Lower lobe of right lung (tissue), 2 donors: ENCODE measurements at regions not wholly inside any gene's neighbourhood (a gene's known extent, or its start where the extent isn't known, plus 50 kb on each side); places are given as distances from the start of the nearest gene placed in this dataset.
"Not testable (repeated sequence)": the region's sequence is repeated elsewhere in the genome, so short reads cannot be mapped to it uniquely, and the experiment has no call there.

Experiments used
- ATAC-seq, 2 donors: fragments of 200-7000 bp; cut with Tn5 transposase; one replicate each; pipeline ENCODE4 v1.9.1; 2020 to 2022; ENCODE audit warnings: mild to moderate bottlenecking in 2 of 2, moderate library complexity in 2 of 2
- DNase-seq: peaks from one replicate; pipeline ENCODE4 v3.0.0-alpha.2; 2020
- H3K27ac ChIP-seq: fragments of 200-600 bp; one replicate; pipeline ENCODE4 v1.8.0; 2022
- H3K27me3 ChIP-seq: fragments of 200-600 bp; one replicate; pipeline ENCODE4 v1.8.0; 2022; ENCODE audit warnings: low read depth
- H3K36me3 ChIP-seq: fragments of 200-600 bp; one replicate; pipeline ENCODE4 v1.8.0; 2022; ENCODE audit warnings: mild to moderate bottlenecking
- H3K4me1 ChIP-seq: fragments of 200-600 bp; one replicate; pipeline ENCODE4 v1.8.0; 2022
- H3K4me3 ChIP-seq: fragments of 200-600 bp; one replicate; pipeline ENCODE4 v1.8.0; 2022; ENCODE audit warnings: mild to moderate bottlenecking
- H3K9me3 ChIP-seq: fragments of 200-600 bp; one replicate; pipeline ENCODE4 v1.8.0; 2022
- intact Hi-C: fragments of 100-400 bp; cut with DNase I; formaldehyde crosslinking; loops from one replicate; pipeline ENCODE4 v1.11.0; 2022
- TF ChIP-seq, protein P1 (sequence below): fragments of 200-600 bp; IDR thresholded peaks from one replicate; pipeline ENCODE4 v1.8.0; 2022; ENCODE audit warnings: antibody characterized with exemption, mild to moderate bottlenecking
- donor health status: DM: no; HTN: yes; CAD: no; lungs with severe emphysema.

- Histone ChIP-seq H3K9me3 (peaks cover 3% of the 10 kb centered on the region), H3K27ac (no peak overlapping the region), H3K27me3 (no peaks in the 10 kb centered on the region), H3K4me1 (no peaks in the 10 kb centered on the region), H3K4me3 (no peak overlapping the region), H3K36me3 (no peaks in the 10 kb centered on the region)
- TF ChIP-seq, protein P1, sequence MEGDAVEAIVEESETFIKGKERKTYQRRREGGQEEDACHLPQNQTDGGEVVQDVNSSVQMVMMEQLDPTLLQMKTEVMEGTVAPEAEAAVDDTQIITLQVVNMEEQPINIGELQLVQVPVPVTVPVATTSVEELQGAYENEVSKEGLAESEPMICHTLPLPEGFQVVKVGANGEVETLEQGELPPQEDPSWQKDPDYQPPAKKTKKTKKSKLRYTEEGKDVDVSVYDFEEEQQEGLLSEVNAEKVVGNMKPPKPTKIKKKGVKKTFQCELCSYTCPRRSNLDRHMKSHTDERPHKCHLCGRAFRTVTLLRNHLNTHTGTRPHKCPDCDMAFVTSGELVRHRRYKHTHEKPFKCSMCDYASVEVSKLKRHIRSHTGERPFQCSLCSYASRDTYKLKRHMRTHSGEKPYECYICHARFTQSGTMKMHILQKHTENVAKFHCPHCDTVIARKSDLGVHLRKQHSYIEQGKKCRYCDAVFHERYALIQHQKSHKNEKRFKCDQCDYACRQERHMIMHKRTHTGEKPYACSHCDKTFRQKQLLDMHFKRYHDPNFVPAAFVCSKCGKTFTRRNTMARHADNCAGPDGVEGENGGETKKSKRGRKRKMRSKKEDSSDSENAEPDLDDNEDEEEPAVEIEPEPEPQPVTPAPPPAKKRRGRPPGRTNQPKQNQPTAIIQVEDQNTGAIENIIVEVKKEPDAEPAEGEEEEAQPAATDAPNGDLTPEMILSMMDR = no peak
- ATAC-seq (no peak), DNase-seq (no peak)
- intact Hi-C loops = no loop called here
These were observed 538.5 kb upstream of the TUSC1 start for GRCh38 chr9:26216702-26217101.

- intact Hi-C loops, H3K36me3 ChIP-seq, H3K9me3 ChIP-seq, H3K27ac ChIP-seq, H3K27me3 ChIP-seq, H3K4me1 ChIP-seq, DNase-seq, H3K4me3 ChIP-seq, ATAC-seq: not testable (repeated sequence)
These were observed 536.6 kb upstream of the TUSC1 start for GRCh38 chr9:26214713-26215444.

DNA sequence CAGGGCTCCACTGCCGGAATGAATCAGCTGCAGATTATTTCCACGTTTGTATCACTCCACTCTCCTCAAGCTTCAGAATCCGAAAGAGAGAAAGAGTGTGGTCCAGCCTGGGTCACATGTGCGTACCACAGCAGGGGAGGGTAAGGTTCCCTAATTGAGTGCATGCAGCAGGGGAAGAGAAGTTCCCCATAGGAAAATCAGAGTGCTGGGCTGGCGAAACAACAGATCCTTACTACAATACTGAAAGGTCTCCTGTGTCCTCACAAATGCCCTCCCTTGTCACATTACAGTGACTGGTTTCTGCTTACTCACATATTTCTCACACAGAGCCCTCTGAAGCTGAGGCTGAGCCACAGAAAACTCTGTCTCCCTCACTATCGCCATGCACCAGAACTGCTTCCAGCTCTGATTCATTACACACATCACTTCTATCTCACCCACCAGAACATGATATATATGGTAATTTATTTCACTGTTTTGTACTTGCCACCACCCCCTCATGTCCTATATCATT lies 532.2 kb upstream of the TUSC1 start:
- intact Hi-C loops = no loop called here
- no peak for DNase-seq

GRCh38 chr9:26205261-26205660 lies 527.0 kb upstream of the TUSC1 start:
- no peak overlapping the region for H3K4me3 ChIP-seq
- H3K9me3 ChIP-seq = no peaks in the 10 kb centered on the region
- DNase-seq (no peak), ATAC-seq (no peak)
- H3K4me1 ChIP-seq = no peaks in the 10 kb centered on the region
- no peak overlapping the region for H3K27ac ChIP-seq
- intact Hi-C loops = no loop called here
- no peaks in the 10 kb centered on the region for H3K27me3 ChIP-seq
- TF ChIP-seq, protein P1 = no peak
- H3K36me3 ChIP-seq = no peaks in the 10 kb centered on the region

More for the DNA sequence above, 532.2 kb upstream of the TUSC1 start:
- no peak for ATAC-seq
- Histone ChIP-seq H3K9me3 (no peaks in the 10 kb centered on the region), H3K27ac (no peak overlapping the region), H3K4me3 (no peak overlapping the region), H3K4me1 (no peaks in the 10 kb centered on the region), H3K27me3 (no peaks in the 10 kb centered on the region), H3K36me3 (no peaks in the 10 kb centered on the region)
- TF ChIP-seq, protein P1 = no peak

- TF ChIP-seq, protein P1 = no peak
- Histone ChIP-seq H3K36me3 (no peaks in the 10 kb centered on the region), H3K9me3 (peaks cover 4% of the 10 kb centered on the region), H3K27ac (no peak overlapping the region), H3K4me3 (no peak overlapping the region), H3K27me3 (no peaks in the 10 kb centered on the region), H3K4me1 (no peaks in the 10 kb centered on the region)
- intact Hi-C loops = no loop called here
- ATAC-seq = no peak
- no peak for DNase-seq
These were observed 515.0 kb upstream of the TUSC1 start for GRCh38 chr9:26193237-26193636.

GRCh38 chr9:26191711-26192110 lies 513.5 kb upstream of the TUSC1 start:
- H3K27ac ChIP-seq = no peak overlapping the region
- TF ChIP-seq, protein P1 = no peak
- no peaks in the 10 kb centered on the region for H3K4me1 ChIP-seq
- no peaks in the 10 kb centered on the region for H3K27me3 ChIP-seq
- H3K4me3 ChIP-seq = no peak overlapping the region
- ATAC-seq (no peak), DNase-seq (no peak)
- H3K9me3 ChIP-seq = peaks cover 4% of the 10 kb centered on the region
- no peaks in the 10 kb centered on the region for H3K36me3 ChIP-seq
- intact Hi-C loops = no loop called here
